SK-N-SH treated with all-trans-retinoic acid at 6 μM for 48 hours (cell line): ENCODE measurements at regions not wholly inside any gene's neighbourhood (a gene's known extent, or its start where the extent isn't known, plus 50 kb on each side); places are given as distances from the start of the nearest gene placed in this dataset.

Experiments
- ATAC-seq: fragments of 200-7000 bp; cut with Tn5 transposase; 3 replicates; pipeline ENCODE4 v1.9.1; 2020; ENCODE audit warnings: mild to moderate bottlenecking, moderate library complexity
- ARNTL ChIP-seq: fragments of 450-650 bp; formaldehyde crosslinking; IDR thresholded peaks from 2 replicates; pipeline ENCODE4 v1.5.0; 2020; ENCODE audit warnings: low read depth, mild to moderate bottlenecking, moderate library complexity, borderline replicate concordance
- BACH2 ChIP-seq: fragments of 250-450 bp; sonication (Bioruptor Pico); IDR thresholded peaks from 2 replicates; pipeline ENCODE4 v1.9.0; 2021; ENCODE audit warnings: mild to moderate bottlenecking, borderline replicate concordance
- CSDC2 ChIP-seq: fragments of 250-450 bp; sonication (Bioruptor Pico); IDR thresholded peaks from 2 replicates; pipeline ENCODE4 v1.5.0; 2020; ENCODE audit warnings: mild to moderate bottlenecking, moderate library complexity
- CSRNP3 ChIP-seq: fragments of 250-450 bp; sonication (Bioruptor Pico); IDR thresholded peaks from 2 replicates; pipeline ENCODE4 v1.5.1; 2021; ENCODE audit warnings: mild to moderate bottlenecking, moderate library complexity
- ESRRG ChIP-seq: fragments of 250-450 bp; sonication (Bioruptor Pico); IDR thresholded peaks from 2 replicates; pipeline ENCODE4 v1.6.1; 2021; ENCODE audit warnings: mild to moderate bottlenecking
- GLIS3 ChIP-seq: fragments of 250-450 bp; sonication (Bioruptor Pico); IDR thresholded peaks from 2 replicates; pipeline ENCODE4 v1.5.0; 2020; ENCODE audit warnings: mild to moderate bottlenecking, moderate library complexity
- ISL1 ChIP-seq: fragments of 250-450 bp; sonication (Bioruptor Pico); IDR thresholded peaks from 2 replicates; pipeline ENCODE4 v2.1.2; 2022; ENCODE audit warnings: mild to moderate bottlenecking, moderate library complexity
- OSR1 ChIP-seq: fragments of 250-450 bp; sonication (Bioruptor Pico); IDR thresholded peaks from 2 replicates; pipeline ENCODE4 v1.8.0; 2022; ENCODE audit warnings: moderate library complexity, mild to moderate bottlenecking, inconsistent platforms
- PPARA ChIP-seq: fragments of 250-450 bp; sonication (Bioruptor Pico); IDR thresholded peaks from 2 replicates; pipeline ENCODE4 v1.5.0; 2020; ENCODE audit warnings: mild to moderate bottlenecking, borderline replicate concordance
- RARB ChIP-seq: fragments of 250-450 bp; sonication (Bioruptor Pico); IDR thresholded peaks from 2 replicates; pipeline ENCODE4 v1.8.0; 2021; ENCODE audit warnings: mild to moderate bottlenecking, moderate library complexity
- SNAI2 ChIP-seq: fragments of 250-450 bp; sonication (Bioruptor Pico); IDR thresholded peaks from 2 replicates; pipeline ENCODE4 v1.5.0; 2020; ENCODE audit warnings: mild to moderate bottlenecking, moderate library complexity
- TCF4 ChIP-seq: fragments of 250-450 bp; sonication (Bioruptor Pico); IDR thresholded peaks from 2 replicates; pipeline ENCODE4 v1.8.0; 2021; ENCODE audit warnings: mild to moderate bottlenecking, moderate library complexity, borderline replicate concordance
- TOX ChIP-seq: fragments of 250-450 bp; sonication (Bioruptor Pico); IDR thresholded peaks from 2 replicates; pipeline ENCODE4 v1.8.0; 2021; ENCODE audit warnings: mild to moderate bottlenecking, moderate library complexity, borderline replicate concordance
- ZC3H10 ChIP-seq: fragments of 250-450 bp; sonication (Bioruptor Pico); IDR thresholded peaks from 2 replicates; pipeline ENCODE4 v1.5.1; 2021; ENCODE audit warnings: mild to moderate bottlenecking, moderate library complexity
- ZFP3 ChIP-seq: fragments of 250-450 bp; sonication (Bioruptor Pico); IDR thresholded peaks from 2 replicates; pipeline ENCODE4 v1.5.0; 2020; ENCODE audit warnings: mild to moderate bottlenecking, moderate library complexity
- ZFP30 ChIP-seq: fragments of 450-650 bp; formaldehyde crosslinking; IDR thresholded peaks from 2 replicates; pipeline ENCODE4 v1.5.0; 2022; ENCODE audit warnings: mild to moderate bottlenecking, moderate library complexity
- ZNF565 ChIP-seq: fragments of 450-650 bp; formaldehyde crosslinking; conservative IDR thresholded peaks from 2 replicates; pipeline ENCODE4 v1.5.0; 2020; ENCODE audit warnings: low read depth, mild to moderate bottlenecking, moderate library complexity
- ZNF70 ChIP-seq: fragments of 450-650 bp; formaldehyde crosslinking; IDR thresholded peaks from 2 replicates; pipeline ENCODE4 v1.5.0; 2020; ENCODE audit warnings: mild to moderate bottlenecking, moderate library complexity
- ZNF8 ChIP-seq: fragments of 450-650 bp; formaldehyde crosslinking; IDR thresholded peaks from 2 replicates; pipeline ENCODE4 v1.5.0; 2020; ENCODE audit warnings: mild to moderate bottlenecking, moderate library complexity
- TF ChIP-seq, protein P1 (sequence below): fragments of 250-450 bp; sonication (Bioruptor Pico); IDR thresholded peaks from 2 replicates; pipeline ENCODE4 v1.8.0; 2021; ENCODE audit warnings: low read depth, mild to moderate bottlenecking, moderate library complexity, borderline replicate concordance
- TF ChIP-seq, protein P2 (sequence below): fragments of 250-450 bp; sonication (Bioruptor Pico); IDR thresholded peaks from 2 replicates; pipeline ENCODE4 v1.8.0; 2020; ENCODE audit warnings: mild to moderate bottlenecking, moderate library complexity, borderline replicate concordance
- TF ChIP-seq, protein P3 (sequence below): fragments of 250-450 bp; sonication (Bioruptor Pico); IDR thresholded peaks from 2 replicates; pipeline ENCODE4 v1.5.1; 2020; ENCODE audit warnings: low read depth, mild to moderate bottlenecking, moderate library complexity
- TF ChIP-seq, protein P4 (sequence below): fragments of 250-450 bp; sonication (Bioruptor Pico); IDR thresholded peaks from 2 replicates; pipeline ENCODE4 v1.5.0; 2020; ENCODE audit warnings: mild to moderate bottlenecking, moderate library complexity

- TF ChIP-seq CSRNP3 (CRISPR knock-in tag) (no peak), ZC3H10 (CRISPR knock-in tag) (no peak), ZFP3 (CRISPR knock-in tag) (no peak), SNAI2 (CRISPR knock-in tag) (no peak), PPARA (no peak), ZNF8 (CRISPR knock-in tag) (no peak), OSR1 (CRISPR knock-in tag) (no peak), BACH2 (CRISPR knock-in tag) (no peak), ARNTL (CRISPR knock-in tag) (no peak), TCF4 (no peak), ZFP30 (CRISPR knock-in tag) (no peak), TOX (no peak), ZNF70 (CRISPR knock-in tag) (no peak), GLIS3 (no peak)
- TF ChIP-seq, protein P1, sequence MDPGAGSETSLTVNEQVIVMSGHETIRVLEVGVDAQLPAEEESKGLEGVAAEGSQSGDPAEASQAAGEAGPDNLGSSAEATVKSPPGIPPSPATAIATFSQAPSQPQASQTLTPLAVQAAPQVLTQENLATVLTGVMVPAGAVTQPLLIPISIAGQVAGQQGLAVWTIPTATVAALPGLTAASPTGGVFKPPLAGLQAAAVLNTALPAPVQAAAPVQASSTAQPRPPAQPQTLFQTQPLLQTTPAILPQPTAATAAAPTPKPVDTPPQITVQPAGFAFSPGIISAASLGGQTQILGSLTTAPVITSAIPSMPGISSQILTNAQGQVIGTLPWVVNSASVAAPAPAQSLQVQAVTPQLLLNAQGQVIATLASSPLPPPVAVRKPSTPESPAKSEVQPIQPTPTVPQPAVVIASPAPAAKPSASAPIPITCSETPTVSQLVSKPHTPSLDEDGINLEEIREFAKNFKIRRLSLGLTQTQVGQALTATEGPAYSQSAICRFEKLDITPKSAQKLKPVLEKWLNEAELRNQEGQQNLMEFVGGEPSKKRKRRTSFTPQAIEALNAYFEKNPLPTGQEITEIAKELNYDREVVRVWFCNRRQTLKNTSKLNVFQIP (CRISPR knock-in tag) = no peak
- TF ChIP-seq, protein P2, sequence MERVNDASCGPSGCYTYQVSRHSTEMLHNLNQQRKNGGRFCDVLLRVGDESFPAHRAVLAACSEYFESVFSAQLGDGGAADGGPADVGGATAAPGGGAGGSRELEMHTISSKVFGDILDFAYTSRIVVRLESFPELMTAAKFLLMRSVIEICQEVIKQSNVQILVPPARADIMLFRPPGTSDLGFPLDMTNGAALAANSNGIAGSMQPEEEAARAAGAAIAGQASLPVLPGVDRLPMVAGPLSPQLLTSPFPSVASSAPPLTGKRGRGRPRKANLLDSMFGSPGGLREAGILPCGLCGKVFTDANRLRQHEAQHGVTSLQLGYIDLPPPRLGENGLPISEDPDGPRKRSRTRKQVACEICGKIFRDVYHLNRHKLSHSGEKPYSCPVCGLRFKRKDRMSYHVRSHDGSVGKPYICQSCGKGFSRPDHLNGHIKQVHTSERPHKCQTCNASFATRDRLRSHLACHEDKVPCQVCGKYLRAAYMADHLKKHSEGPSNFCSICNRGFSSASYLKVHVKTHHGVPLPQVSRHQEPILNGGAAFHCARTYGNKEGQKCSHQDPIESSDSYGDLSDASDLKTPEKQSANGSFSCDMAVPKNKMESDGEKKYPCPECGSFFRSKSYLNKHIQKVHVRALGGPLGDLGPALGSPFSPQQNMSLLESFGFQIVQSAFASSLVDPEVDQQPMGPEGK = no peak
- TF ChIP-seq, protein P3, sequence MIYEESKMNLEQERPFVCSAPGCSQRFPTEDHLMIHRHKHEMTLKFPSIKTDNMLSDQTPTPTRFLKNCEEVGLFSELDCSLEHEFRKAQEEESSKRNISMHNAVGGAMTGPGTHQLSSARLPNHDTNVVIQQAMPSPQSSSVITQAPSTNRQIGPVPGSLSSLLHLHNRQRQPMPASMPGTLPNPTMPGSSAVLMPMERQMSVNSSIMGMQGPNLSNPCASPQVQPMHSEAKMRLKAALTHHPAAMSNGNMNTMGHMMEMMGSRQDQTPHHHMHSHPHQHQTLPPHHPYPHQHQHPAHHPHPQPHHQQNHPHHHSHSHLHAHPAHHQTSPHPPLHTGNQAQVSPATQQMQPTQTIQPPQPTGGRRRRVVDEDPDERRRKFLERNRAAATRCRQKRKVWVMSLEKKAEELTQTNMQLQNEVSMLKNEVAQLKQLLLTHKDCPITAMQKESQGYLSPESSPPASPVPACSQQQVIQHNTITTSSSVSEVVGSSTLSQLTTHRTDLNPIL (CRISPR knock-in tag) = no peak
These were observed 114.8 kb upstream of the CST7 start for GRCh38 chr20:24834310-24834709.

GRCh38 chr20:24835195-24835594 lies 113.9 kb upstream of the CST7 start:
- TF ChIP-seq CSDC2 (CRISPR knock-in tag) = no peak
- no peak for TF ChIP-seq ZC3H10 (CRISPR knock-in tag)
- no peak for TF ChIP-seq ZFP30 (CRISPR knock-in tag)
- TF ChIP-seq ARNTL (CRISPR knock-in tag) = no peak
- no peak for TF ChIP-seq BACH2 (CRISPR knock-in tag)
- TF ChIP-seq TCF4 = no peak
- TF ChIP-seq ZNF565 (CRISPR knock-in tag) = no peak
- no peak for TF ChIP-seq PPARA
- no peak for TF ChIP-seq GLIS3
- no peak for TF ChIP-seq RARB (CRISPR knock-in tag)
- TF ChIP-seq, protein P1 (CRISPR knock-in tag) = no peak
- no peak for TF ChIP-seq ISL1
- TF ChIP-seq CSRNP3 (CRISPR knock-in tag) = no peak
- TF ChIP-seq ZNF8 (CRISPR knock-in tag) = no peak
- no peak for ATAC-seq

More at GRCh38 chr20:24834310-24834709, 114.8 kb upstream of the CST7 start:
- ATAC-seq = no peak

- no peak for ATAC-seq
- TF ChIP-seq, protein P4, sequence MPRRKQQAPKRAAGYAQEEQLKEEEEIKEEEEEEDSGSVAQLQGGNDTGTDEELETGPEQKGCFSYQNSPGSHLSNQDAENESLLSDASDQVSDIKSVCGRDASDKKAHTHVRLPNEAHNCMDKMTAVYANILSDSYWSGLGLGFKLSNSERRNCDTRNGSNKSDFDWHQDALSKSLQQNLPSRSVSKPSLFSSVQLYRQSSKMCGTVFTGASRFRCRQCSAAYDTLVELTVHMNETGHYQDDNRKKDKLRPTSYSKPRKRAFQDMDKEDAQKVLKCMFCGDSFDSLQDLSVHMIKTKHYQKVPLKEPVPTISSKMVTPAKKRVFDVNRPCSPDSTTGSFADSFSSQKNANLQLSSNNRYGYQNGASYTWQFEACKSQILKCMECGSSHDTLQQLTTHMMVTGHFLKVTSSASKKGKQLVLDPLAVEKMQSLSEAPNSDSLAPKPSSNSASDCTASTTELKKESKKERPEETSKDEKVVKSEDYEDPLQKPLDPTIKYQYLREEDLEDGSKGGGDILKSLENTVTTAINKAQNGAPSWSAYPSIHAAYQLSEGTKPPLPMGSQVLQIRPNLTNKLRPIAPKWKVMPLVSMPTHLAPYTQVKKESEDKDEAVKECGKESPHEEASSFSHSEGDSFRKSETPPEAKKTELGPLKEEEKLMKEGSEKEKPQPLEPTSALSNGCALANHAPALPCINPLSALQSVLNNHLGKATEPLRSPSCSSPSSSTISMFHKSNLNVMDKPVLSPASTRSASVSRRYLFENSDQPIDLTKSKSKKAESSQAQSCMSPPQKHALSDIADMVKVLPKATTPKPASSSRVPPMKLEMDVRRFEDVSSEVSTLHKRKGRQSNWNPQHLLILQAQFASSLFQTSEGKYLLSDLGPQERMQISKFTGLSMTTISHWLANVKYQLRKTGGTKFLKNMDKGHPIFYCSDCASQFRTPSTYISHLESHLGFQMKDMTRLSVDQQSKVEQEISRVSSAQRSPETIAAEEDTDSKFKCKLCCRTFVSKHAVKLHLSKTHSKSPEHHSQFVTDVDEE (CRISPR knock-in tag) = no peak
- TF ChIP-seq ZFP3 (CRISPR knock-in tag) = no peak
- no peak for TF ChIP-seq SNAI2 (CRISPR knock-in tag)
- TF ChIP-seq ZNF70 (CRISPR knock-in tag) = no peak
- no peak for TF ChIP-seq BACH2 (CRISPR knock-in tag)
- no peak for TF ChIP-seq TCF4
- TF ChIP-seq ESRRG (CRISPR knock-in tag) = no peak
- no peak for TF ChIP-seq ISL1
- TF ChIP-seq ZFP30 (CRISPR knock-in tag) = no peak
- TF ChIP-seq ZNF565 (CRISPR knock-in tag) = no peak
- TF ChIP-seq, protein P1 (CRISPR knock-in tag) = no peak
These were observed 113.0 kb upstream of the CST7 start for GRCh38 chr20:24836041-24836533.
